Neural progenitor cell (in vitro differentiated cells): ENCODE measurements at regions not wholly inside any gene's neighbourhood (a gene's known extent, or its start where the extent isn't known, plus 50 kb on each side); places are given as distances from the start of the nearest gene placed in this dataset.

ENCODE experiments used
- DNase-seq: peaks from one replicate; pipeline ENCODE4 v3.0.0-alpha.2; 2016; ENCODE audit warnings: low spot score
- H2AFZ ChIP-seq: fragments of 200-600 bp; sonication (generic); replicated peaks from 2 replicates; pipeline ENCODE4 v1.6.1; 2016; ENCODE audit warnings: antibody characterized with exemption
- H3F3A ChIP-seq: fragments of 200-600 bp; sonication (generic); 2 replicates; pipeline ENCODE4 v1.6.1; 2016; ENCODE audit warnings: antibody characterized with exemption, low read depth
- H3K27ac ChIP-seq: fragments of 200-600 bp; sonication (generic); 2 replicates; pipeline ENCODE4 v1.5.1; 2016; ENCODE audit warnings: mild to moderate bottlenecking
- H3K27me3 ChIP-seq: fragments of 200-600 bp; sonication (generic); 2 replicates; pipeline ENCODE4 v1.6.1; 2016; ENCODE audit warnings: mild to moderate bottlenecking, moderate library complexity
- H3K36me3 ChIP-seq: fragments of 200-600 bp; sonication (generic); 2 replicates; pipeline ENCODE4 v1.5.1; 2016
- H3K4me1 ChIP-seq: fragments of 200-600 bp; sonication (generic); 2 replicates; pipeline ENCODE4 v1.6.1; 2016; ENCODE audit warnings: mixed run types
- H3K4me2 ChIP-seq: fragments of 200-600 bp; sonication (generic); 2 replicates; pipeline ENCODE4 v1.6.1; 2016
- H3K4me3 ChIP-seq: fragments of 200-600 bp; sonication (generic); 2 replicates; pipeline ENCODE4 v1.5.1; 2016
- H3K79me2 ChIP-seq: fragments of 200-600 bp; sonication (generic); 2 replicates; pipeline ENCODE4 v1.6.1; 2016; ENCODE audit warnings: low read depth
- H3K9ac ChIP-seq: fragments of 200-600 bp; sonication (generic); 2 replicates; pipeline ENCODE4 v1.6.1; 2016
- H3K9me3 ChIP-seq: fragments of 200-600 bp; sonication (generic); 2 replicates; pipeline ENCODE4 v1.5.1; 2016; ENCODE audit warnings: low read depth
- H4K20me1 ChIP-seq: fragments of 200-600 bp; sonication (generic); 2 replicates; pipeline ENCODE4 v1.6.1; 2016; ENCODE audit warnings: low read depth
- H3K27ac Mint-ChIP-seq: 3 replicates; pipeline ENCODE4 v1.8.0; 2021; ENCODE audit warnings: mixed read lengths
- H3K27me3 Mint-ChIP-seq: 2 replicates; pipeline ENCODE4 v1.8.0; 2022; ENCODE audit warnings: low read depth, mild to moderate bottlenecking, inconsistent platforms, moderate library complexity, mixed read lengths; ENCODE audit not compliant: insufficient read depth
- H3K36me3 Mint-ChIP-seq: 3 replicates; pipeline ENCODE4 v1.8.0; 2021; ENCODE audit warnings: mixed read lengths
- H3K4me1 Mint-ChIP-seq: 3 replicates; pipeline ENCODE4 v1.8.0; 2021; ENCODE audit warnings: mixed read lengths
- H3K4me3 Mint-ChIP-seq: 3 replicates; pipeline ENCODE4 v1.8.0; 2021; ENCODE audit warnings: mild to moderate bottlenecking, moderate library complexity, mixed read lengths
- H3K9me3 Mint-ChIP-seq: 3 replicates; pipeline ENCODE4 v1.8.0; 2020; ENCODE audit warnings: mixed read lengths
- EZH2 ChIP-seq: fragments of 200-600 bp; sonication (generic); IDR thresholded peaks from 2 replicates; pipeline ENCODE4 v1.6.1; 2017; ENCODE audit warnings: antibody characterized with exemption, mild to moderate bottlenecking, moderate library complexity
- EZH2phosphoT487 ChIP-seq: fragments of 200-600 bp; sonication (generic); IDR thresholded peaks from 2 replicates; pipeline ENCODE4 v1.6.1; 2017; ENCODE audit warnings: antibody characterized with exemption
- TF ChIP-seq, protein P1 (sequence below): fragments of 200-600 bp; sonication (generic); IDR thresholded peaks from 2 replicates; pipeline ENCODE4 v1.5.1; 2017; ENCODE audit warnings: antibody characterized with exemption, mild to moderate bottlenecking

DNA sequence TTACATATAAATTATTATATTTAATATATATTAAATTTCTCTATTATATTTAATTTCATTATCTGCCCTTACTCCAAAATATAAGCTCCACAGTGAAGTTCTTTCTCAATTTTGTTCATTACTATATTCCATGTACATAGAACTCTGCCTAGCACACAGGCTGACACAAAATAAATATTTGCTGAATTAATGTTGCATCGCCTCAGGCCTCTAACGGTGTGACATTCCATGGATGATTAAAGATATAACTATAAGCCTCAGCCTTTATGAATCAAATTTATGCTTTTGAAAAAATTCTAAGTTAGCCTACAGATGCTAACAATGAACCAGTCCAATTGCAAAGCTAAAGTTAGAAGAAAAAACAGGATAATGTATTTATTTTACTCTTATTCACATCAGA lies 1337.2 kb upstream of the NRXN1 start:
- Histone ChIP-seq H3K4me1 (no peaks in the 10 kb centered on the region), H2AFZ (no peak overlapping the region), H3K9ac (no peak overlapping the region), H3K9me3 (no peaks in the 10 kb centered on the region), H3F3A (no peaks in the 10 kb centered on the region), H3K27ac (no peak overlapping the region), H4K20me1 (no peaks in the 10 kb centered on the region), H3K4me3 (no peak overlapping the region), H3K79me2 (no peaks in the 10 kb centered on the region), H3K27me3 (no peaks in the 10 kb centered on the region), H3K4me2 (no peak overlapping the region), H3K36me3 (no peaks in the 10 kb centered on the region)
- DNase-seq, result no peak
- H3K4me3 Mint-ChIP-seq, result no peak overlapping the region
- H3K36me3 Mint-ChIP-seq, result no peaks in the 10 kb centered on the region
- H3K27me3 Mint-ChIP-seq, result peaks cover 2% of the 10 kb centered on the region
- H3K27ac Mint-ChIP-seq, result no peak overlapping the region
- H3K4me1 Mint-ChIP-seq, result peaks cover 4% of the 10 kb centered on the region
- TF ChIP-seq, protein P1, sequence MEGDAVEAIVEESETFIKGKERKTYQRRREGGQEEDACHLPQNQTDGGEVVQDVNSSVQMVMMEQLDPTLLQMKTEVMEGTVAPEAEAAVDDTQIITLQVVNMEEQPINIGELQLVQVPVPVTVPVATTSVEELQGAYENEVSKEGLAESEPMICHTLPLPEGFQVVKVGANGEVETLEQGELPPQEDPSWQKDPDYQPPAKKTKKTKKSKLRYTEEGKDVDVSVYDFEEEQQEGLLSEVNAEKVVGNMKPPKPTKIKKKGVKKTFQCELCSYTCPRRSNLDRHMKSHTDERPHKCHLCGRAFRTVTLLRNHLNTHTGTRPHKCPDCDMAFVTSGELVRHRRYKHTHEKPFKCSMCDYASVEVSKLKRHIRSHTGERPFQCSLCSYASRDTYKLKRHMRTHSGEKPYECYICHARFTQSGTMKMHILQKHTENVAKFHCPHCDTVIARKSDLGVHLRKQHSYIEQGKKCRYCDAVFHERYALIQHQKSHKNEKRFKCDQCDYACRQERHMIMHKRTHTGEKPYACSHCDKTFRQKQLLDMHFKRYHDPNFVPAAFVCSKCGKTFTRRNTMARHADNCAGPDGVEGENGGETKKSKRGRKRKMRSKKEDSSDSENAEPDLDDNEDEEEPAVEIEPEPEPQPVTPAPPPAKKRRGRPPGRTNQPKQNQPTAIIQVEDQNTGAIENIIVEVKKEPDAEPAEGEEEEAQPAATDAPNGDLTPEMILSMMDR, result no peak
- no peak for TF ChIP-seq EZH2phosphoT487
- TF ChIP-seq EZH2, result no peak
- no peaks in the 10 kb centered on the region for H3K9me3 Mint-ChIP-seq

DNA sequence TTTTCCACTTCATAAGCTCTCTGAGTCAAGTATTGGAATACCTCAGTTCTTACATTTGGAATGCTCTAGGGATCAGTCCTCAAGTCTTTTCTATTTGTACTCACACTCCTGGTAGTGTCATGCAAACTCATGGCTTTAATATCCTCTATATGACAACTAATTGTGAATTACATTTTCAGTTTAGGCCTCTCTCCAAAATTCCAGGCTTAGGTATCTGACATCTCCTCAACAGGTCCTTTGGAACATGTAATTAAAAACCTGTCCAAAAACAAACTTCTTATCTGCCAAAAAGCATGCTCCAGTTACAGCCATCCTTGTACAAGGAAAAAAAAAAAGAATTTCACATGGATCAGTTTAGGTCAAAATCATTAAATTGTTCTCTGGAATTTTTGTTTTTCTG lies 1336.2 kb upstream of the NRXN1 start:
- H3K4me2 ChIP-seq, result no peak overlapping the region
- H3K4me1 ChIP-seq, result no peaks in the 10 kb centered on the region
- H3K27ac Mint-ChIP-seq, result no peak overlapping the region
- no peaks in the 10 kb centered on the region for H3K79me2 ChIP-seq
- no peaks in the 10 kb centered on the region for H4K20me1 ChIP-seq
- H3K36me3 ChIP-seq, result no peaks in the 10 kb centered on the region
- no peak overlapping the region for H3K27ac ChIP-seq
- peaks cover 2% of the 10 kb centered on the region for H3K27me3 Mint-ChIP-seq
- no peak overlapping the region for H3K4me3 Mint-ChIP-seq
- H3K9me3 Mint-ChIP-seq, result no peaks in the 10 kb centered on the region
- no peaks in the 10 kb centered on the region for H3K36me3 Mint-ChIP-seq
- peaks cover 4% of the 10 kb centered on the region for H3K4me1 Mint-ChIP-seq
- peaks cover 6% of the 10 kb centered on the region for H3K9me3 ChIP-seq
- H3K27me3 ChIP-seq, result no peaks in the 10 kb centered on the region
- TF ChIP-seq EZH2phosphoT487 (no peak), EZH2 (no peak)
- TF ChIP-seq, protein P1, result no peak
- H3K9ac ChIP-seq, result no peak overlapping the region
- no peaks in the 10 kb centered on the region for H3F3A ChIP-seq
- no peak for DNase-seq
- H3K4me3 ChIP-seq, result no peak overlapping the region
- H2AFZ ChIP-seq, result no peak overlapping the region

DNA sequence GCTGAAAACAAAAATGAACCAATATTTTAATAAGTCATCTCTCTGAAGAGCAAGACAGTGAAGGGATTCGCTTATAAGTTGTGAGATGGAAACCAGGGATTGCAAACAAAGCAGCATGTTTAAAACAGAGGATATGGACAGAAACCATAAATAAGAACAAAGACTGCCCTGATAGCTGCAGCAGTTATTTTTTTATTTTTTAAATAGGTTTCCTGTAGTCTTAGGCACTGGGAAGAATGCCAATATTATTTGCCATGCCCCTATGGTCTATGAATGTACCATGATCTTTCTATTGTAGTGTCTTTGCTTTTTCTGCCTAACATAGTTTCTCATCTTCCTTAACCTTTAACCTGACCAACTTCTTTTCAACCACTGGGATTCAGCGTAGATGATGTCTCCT lies 1334.0 kb upstream of the NRXN1 start:
- H3K36me3 Mint-ChIP-seq, result no peaks in the 10 kb centered on the region
- TF ChIP-seq, protein P1, result no peak
- no peak for TF ChIP-seq EZH2phosphoT487
- Histone ChIP-seq H4K20me1 (no peaks in the 10 kb centered on the region), H3K36me3 (no peaks in the 10 kb centered on the region), H3K4me3 (no peak overlapping the region), H3K27ac (no peak overlapping the region), H3F3A (no peaks in the 10 kb centered on the region), H3K9me3 (peaks cover 7% of the 10 kb centered on the region), H3K4me1 (no peaks in the 10 kb centered on the region), H3K27me3 (no peaks in the 10 kb centered on the region), H3K79me2 (no peaks in the 10 kb centered on the region), H3K4me2 (no peak overlapping the region), H3K9ac (no peak overlapping the region), H2AFZ (no peak overlapping the region)
- peaks cover 4% of the 10 kb centered on the region for H3K4me1 Mint-ChIP-seq
- no peak overlapping the region for H3K27ac Mint-ChIP-seq
- no peak overlapping the region for H3K4me3 Mint-ChIP-seq
- DNase-seq, result no peak
- H3K27me3 Mint-ChIP-seq, result no peaks in the 10 kb centered on the region
- no peaks in the 10 kb centered on the region for H3K9me3 Mint-ChIP-seq

DNA sequence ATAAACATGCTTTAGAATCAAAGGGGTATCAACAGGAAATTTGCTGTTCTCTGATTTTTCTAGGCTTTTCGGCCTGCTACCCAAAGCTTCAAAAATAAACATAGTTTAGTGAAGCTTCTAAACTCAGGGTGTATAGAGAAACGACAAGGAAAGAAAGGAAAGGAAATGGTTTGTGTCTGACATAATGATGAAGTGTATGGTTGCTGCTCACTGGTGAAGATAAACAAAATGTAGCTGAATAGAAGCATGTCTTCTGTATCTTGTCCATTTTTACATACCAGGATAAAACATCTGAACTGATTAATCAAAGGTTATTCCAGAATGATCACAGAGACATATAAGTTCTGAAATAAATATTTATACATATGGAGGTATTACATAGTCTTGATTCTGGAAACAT lies 1324.6 kb upstream of the NRXN1 start:
- Histone ChIP-seq H2AFZ (no peak overlapping the region), H3K79me2 (no peaks in the 10 kb centered on the region), H3K27ac (no peak overlapping the region), H3K36me3 (no peaks in the 10 kb centered on the region), H3K4me2 (no peak overlapping the region), H3K4me1 (peaks cover 7% of the 10 kb centered on the region), H3K9me3 (no peaks in the 10 kb centered on the region), H3F3A (no peaks in the 10 kb centered on the region), H3K4me3 (no peak overlapping the region), H4K20me1 (no peaks in the 10 kb centered on the region), H3K9ac (no peak overlapping the region), H3K27me3 (no peaks in the 10 kb centered on the region)
- Mint-ChIP-seq H3K9me3 (no peaks in the 10 kb centered on the region), H3K4me3 (no peak overlapping the region), H3K36me3 (no peaks in the 10 kb centered on the region), H3K27ac (no peak overlapping the region), H3K4me1 (no peaks in the 10 kb centered on the region), H3K27me3 (peaks cover 2% of the 10 kb centered on the region)
- TF ChIP-seq EZH2phosphoT487 (no peak), EZH2 (no peak)
- TF ChIP-seq, protein P1, result no peak
- DNase-seq, result no peak
